Parathyroid adenoma (tissue), 2 donors: ENCODE measurements at regions not wholly inside any gene's neighbourhood (a gene's known extent, or its start where the extent isn't known, plus 50 kb on each side); places are given as distances from the start of the nearest gene placed in this dataset.

Experiments used
- H2AFZ ChIP-seq: fragments of 300-600 bp; sonication (generic); one replicate; pipeline ENCODE4 v1.7.0; 2017; ENCODE audit warnings: antibody characterized with exemption, mild to moderate bottlenecking
- H3K27ac ChIP-seq: fragments of 300-600 bp; sonication (generic); one replicate; pipeline ENCODE4 v1.7.0; 2017
- H3K27me3 ChIP-seq: fragments of 300-600 bp; sonication (generic); one replicate; pipeline ENCODE4 v1.7.0; 2017; ENCODE audit warnings: low read length; ENCODE audit not compliant: control insufficient read depth, insufficient read depth
- H3K36me3 ChIP-seq: fragments of 300-600 bp; sonication (generic); one replicate; pipeline ENCODE4 v1.7.0; 2017; ENCODE audit warnings: low read length; ENCODE audit not compliant: control insufficient read depth, insufficient read depth
- H3K4me1 ChIP-seq: fragments of 300-600 bp; sonication (generic); one replicate; pipeline ENCODE4 v1.7.0; 2017; ENCODE audit warnings: control low read depth
- H3K4me2 ChIP-seq: fragments of 300-600 bp; sonication (generic); one replicate; pipeline ENCODE4 v1.7.0; 2017; ENCODE audit warnings: low read length
- H3K4me3 ChIP-seq: fragments of 300-600 bp; sonication (generic); one replicate; pipeline ENCODE4 v1.7.0; 2017; ENCODE audit warnings: low read depth, low read length
- H3K79me2 ChIP-seq: fragments of 300-600 bp; sonication (generic); one replicate; pipeline ENCODE4 v1.7.0; 2017; ENCODE audit warnings: control low read depth
- H3K9ac ChIP-seq: fragments of 300-600 bp; sonication (generic); one replicate; pipeline ENCODE4 v1.7.0; 2017; ENCODE audit warnings: mild to moderate bottlenecking
- H3K9me3 ChIP-seq: fragments of 300-600 bp; sonication (generic); one replicate; pipeline ENCODE4 v1.7.0; 2017; ENCODE audit warnings: low read length; ENCODE audit not compliant: control insufficient read depth
- TF ChIP-seq, protein P1 (sequence below): fragments of 300-600 bp; sonication (generic); IDR thresholded peaks from one replicate; pipeline ENCODE4 v1.7.0; 2017; ENCODE audit warnings: antibody characterized with exemption, mild to moderate bottlenecking
- donor health status: primary hyperparathyroidism.

GRCh38 chr10:124282326-124282725, 136.4 kb downstream of the OAT start:
- H3K4me1 ChIP-seq: no peaks in the 10 kb centered on the region
- no peak overlapping the region for H3K27ac ChIP-seq
- H3K4me2 ChIP-seq: no peak overlapping the region
- H2AFZ ChIP-seq: no peak overlapping the region
- no peak overlapping the region for H3K9ac ChIP-seq
- no peak overlapping the region for H3K4me3 ChIP-seq
- H3K79me2 ChIP-seq: no peaks in the 10 kb centered on the region
- TF ChIP-seq, protein P1, sequence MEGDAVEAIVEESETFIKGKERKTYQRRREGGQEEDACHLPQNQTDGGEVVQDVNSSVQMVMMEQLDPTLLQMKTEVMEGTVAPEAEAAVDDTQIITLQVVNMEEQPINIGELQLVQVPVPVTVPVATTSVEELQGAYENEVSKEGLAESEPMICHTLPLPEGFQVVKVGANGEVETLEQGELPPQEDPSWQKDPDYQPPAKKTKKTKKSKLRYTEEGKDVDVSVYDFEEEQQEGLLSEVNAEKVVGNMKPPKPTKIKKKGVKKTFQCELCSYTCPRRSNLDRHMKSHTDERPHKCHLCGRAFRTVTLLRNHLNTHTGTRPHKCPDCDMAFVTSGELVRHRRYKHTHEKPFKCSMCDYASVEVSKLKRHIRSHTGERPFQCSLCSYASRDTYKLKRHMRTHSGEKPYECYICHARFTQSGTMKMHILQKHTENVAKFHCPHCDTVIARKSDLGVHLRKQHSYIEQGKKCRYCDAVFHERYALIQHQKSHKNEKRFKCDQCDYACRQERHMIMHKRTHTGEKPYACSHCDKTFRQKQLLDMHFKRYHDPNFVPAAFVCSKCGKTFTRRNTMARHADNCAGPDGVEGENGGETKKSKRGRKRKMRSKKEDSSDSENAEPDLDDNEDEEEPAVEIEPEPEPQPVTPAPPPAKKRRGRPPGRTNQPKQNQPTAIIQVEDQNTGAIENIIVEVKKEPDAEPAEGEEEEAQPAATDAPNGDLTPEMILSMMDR: no peak
- H3K36me3 ChIP-seq: no peaks in the 10 kb centered on the region
- no peaks in the 10 kb centered on the region for H3K27me3 ChIP-seq
- no peaks in the 10 kb centered on the region for H3K9me3 ChIP-seq

- H3K36me3 ChIP-seq: no peaks in the 10 kb centered on the region
- no peak overlapping the region for H2AFZ ChIP-seq
- no peak overlapping the region for H3K4me3 ChIP-seq
- no peak overlapping the region for H3K4me2 ChIP-seq
- no peak overlapping the region for H3K9ac ChIP-seq
- H3K27ac ChIP-seq: no peak overlapping the region
- no peaks in the 10 kb centered on the region for H3K79me2 ChIP-seq
- no peaks in the 10 kb centered on the region for H3K9me3 ChIP-seq
- H3K27me3 ChIP-seq: no peaks in the 10 kb centered on the region
- TF ChIP-seq, protein P1: no peak
- no peaks in the 10 kb centered on the region for H3K4me1 ChIP-seq
Observed at GRCh38 chr10:124281666-124282065, 137.1 kb downstream of the OAT start.

GRCh38 chr10:124280916-124281315, 137.8 kb downstream of the OAT start:
- no peaks in the 10 kb centered on the region for H3K36me3 ChIP-seq
- no peak overlapping the region for H3K4me2 ChIP-seq
- no peak overlapping the region for H3K27ac ChIP-seq
- H3K4me3 ChIP-seq: no peak overlapping the region
- no peak overlapping the region for H3K9ac ChIP-seq
- no peak overlapping the region for H2AFZ ChIP-seq
- H3K4me1 ChIP-seq: no peaks in the 10 kb centered on the region
- no peaks in the 10 kb centered on the region for H3K9me3 ChIP-seq
- TF ChIP-seq, protein P1: no peak
- H3K79me2 ChIP-seq: no peaks in the 10 kb centered on the region
- no peaks in the 10 kb centered on the region for H3K27me3 ChIP-seq

DNA sequence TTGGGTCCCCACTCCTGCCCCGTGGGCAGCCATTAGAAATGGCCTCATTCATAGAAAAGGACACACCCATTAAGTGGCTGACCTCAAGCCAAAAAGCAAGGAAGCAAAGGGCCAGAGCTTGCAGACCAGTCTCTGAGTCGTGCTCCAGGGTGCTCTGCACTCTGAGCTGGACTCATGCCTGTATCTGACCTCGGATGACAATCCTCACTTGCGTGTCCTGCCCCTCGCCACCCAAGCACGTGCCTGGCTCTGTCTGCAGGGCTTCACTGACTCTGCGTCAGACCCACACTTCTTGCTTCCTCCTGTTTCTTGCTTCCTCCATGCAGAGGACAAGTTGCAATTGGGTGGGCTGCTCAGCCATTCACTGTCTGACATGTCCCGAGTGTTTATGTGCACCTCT, 138.8 kb downstream of the OAT start:
- Histone ChIP-seq H3K36me3 (no peaks in the 10 kb centered on the region), H3K27ac (no peak overlapping the region), H3K4me1 (no peaks in the 10 kb centered on the region), H2AFZ (no peak overlapping the region), H3K4me3 (no peak overlapping the region), H3K9me3 (no peaks in the 10 kb centered on the region), H3K79me2 (no peaks in the 10 kb centered on the region), H3K9ac (no peak overlapping the region), H3K4me2 (no peak overlapping the region), H3K27me3 (no peaks in the 10 kb centered on the region)
- TF ChIP-seq, protein P1: no peak

GRCh38 chr10:124279298-124279697, 139.4 kb downstream of the OAT start:
- Histone ChIP-seq H2AFZ (no peak overlapping the region), H3K4me2 (no peak overlapping the region), H3K79me2 (no peaks in the 10 kb centered on the region), H3K36me3 (no peaks in the 10 kb centered on the region), H3K9ac (no peak overlapping the region), H3K9me3 (no peaks in the 10 kb centered on the region), H3K27ac (no peak overlapping the region), H3K4me1 (no peaks in the 10 kb centered on the region), H3K4me3 (no peak overlapping the region), H3K27me3 (no peaks in the 10 kb centered on the region)
- TF ChIP-seq, protein P1: no peak
